T follicular helper cell (primary cell): ENCODE measurements at regions not wholly inside any gene's neighbourhood (a gene's known extent, or its start where the extent isn't known, plus 50 kb on each side); places are given as distances from the start of the nearest gene placed in this dataset.

Experiments used
- DNase-seq: peaks from one replicate; pipeline ENCODE4 v3.0.0-alpha.2; 2020; ENCODE audit warnings: low read depth

GRCh38 chr17:33404070-33404819, 111.2 kb upstream of the ASIC2 start:
- no peak for DNase-seq

- no peak for DNase-seq
These were observed 123.0 kb upstream of the ASIC2 start for GRCh38 chr17:33416131-33416530.

GRCh38 chr17:33421933-33422332, 128.8 kb upstream of the ASIC2 start:
- DNase-seq = no peak

- DNase-seq = no peak
These were observed 140.5 kb upstream of the ASIC2 start for GRCh38 chr17:33433581-33433980.

- no peak for DNase-seq
These were observed 141.7 kb upstream of the ASIC2 start for GRCh38 chr17:33434841-33435240.

- no peak for DNase-seq
These were observed 142.7 kb upstream of the ASIC2 start for GRCh38 chr17:33435721-33436301.

- DNase-seq = no peak
These were observed 143.2 kb upstream of the ASIC2 start for GRCh38 chr17:33436321-33436720.

- DNase-seq = no peak
These were observed 145.0 kb upstream of the ASIC2 start for GRCh38 chr17:33438139-33438538.

- no peak for DNase-seq
These were observed 145.5 kb upstream of the ASIC2 start for GRCh38 chr17:33438578-33438977.

GRCh38 chr17:33442320-33442719, 149.2 kb upstream of the ASIC2 start:
- no peak for DNase-seq

- no peak for DNase-seq
These were observed 151.6 kb upstream of the ASIC2 start for GRCh38 chr17:33444731-33445130.

GRCh38 chr17:33447090-33447489, 154.0 kb upstream of the ASIC2 start:
- DNase-seq = no peak

- DNase-seq = no peak
These were observed 158.1 kb upstream of the ASIC2 start for GRCh38 chr17:33451221-33451620.

- DNase-seq = no peak
These were observed 164.4 kb upstream of the ASIC2 start for GRCh38 chr17:33457477-33457876.

- no peak for DNase-seq
These were observed 166.2 kb upstream of the ASIC2 start for GRCh38 chr17:33459078-33459940.

GRCh38 chr17:33460781-33461450, 167.8 kb upstream of the ASIC2 start:
- no peak for DNase-seq

GRCh38 chr17:33463887-33464286, 170.8 kb upstream of the ASIC2 start:
- no peak for DNase-seq

- DNase-seq = no peak
These were observed 171.7 kb upstream of the ASIC2 start for GRCh38 chr17:33464669-33465280.

- no peak for DNase-seq
These were observed 176.3 kb upstream of the ASIC2 start for GRCh38 chr17:33469421-33469820.

- DNase-seq = no peak
These were observed 176.8 kb upstream of the ASIC2 start for GRCh38 chr17:33469911-33470310.

GRCh38 chr17:33473061-33473460, 180.0 kb upstream of the ASIC2 start:
- DNase-seq = no peak

GRCh38 chr17:33474789-33475188, 181.7 kb upstream of the ASIC2 start:
- DNase-seq = no peak
